Fibroblast of the conjunctiva (primary cell): ENCODE measurements at regions not wholly inside any gene's neighbourhood (a gene's known extent, or its start where the extent isn't known, plus 50 kb on each side); places are given as distances from the start of the nearest gene placed in this dataset.
"Not testable (repeated sequence)": the region's sequence is repeated elsewhere in the genome, so short reads cannot be mapped to it uniquely, and the experiment has no call there.

Experiments
- DNase-seq: peaks from one replicate; pipeline ENCODE4 v3.0.0-alpha.2; 2010; ENCODE audit warnings: low read depth

DNA sequence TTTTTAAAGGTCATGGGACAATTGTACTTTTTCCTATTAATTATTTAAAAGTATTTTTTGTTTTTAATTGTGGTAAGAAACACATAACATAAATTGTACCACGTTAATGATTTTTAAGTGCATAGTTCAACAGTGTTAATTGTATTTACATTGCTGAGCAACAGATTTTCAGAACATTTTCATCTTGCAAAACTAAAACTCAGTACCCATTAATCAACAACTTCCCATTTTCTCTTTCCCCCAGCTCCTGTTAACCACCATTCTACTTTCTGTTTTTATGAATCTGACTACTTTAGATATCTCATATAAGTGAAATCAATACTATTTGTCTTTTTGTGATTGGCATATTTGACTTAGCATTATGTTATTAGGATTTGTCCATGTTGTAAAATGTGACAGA lies 483.9 kb upstream of the ZNF804A start:
- DNase-seq = no peak

- no peak for DNase-seq
Observed at GRCh38 chr2:184119989-184120800, 478.1 kb upstream of the ZNF804A start.

DNA sequence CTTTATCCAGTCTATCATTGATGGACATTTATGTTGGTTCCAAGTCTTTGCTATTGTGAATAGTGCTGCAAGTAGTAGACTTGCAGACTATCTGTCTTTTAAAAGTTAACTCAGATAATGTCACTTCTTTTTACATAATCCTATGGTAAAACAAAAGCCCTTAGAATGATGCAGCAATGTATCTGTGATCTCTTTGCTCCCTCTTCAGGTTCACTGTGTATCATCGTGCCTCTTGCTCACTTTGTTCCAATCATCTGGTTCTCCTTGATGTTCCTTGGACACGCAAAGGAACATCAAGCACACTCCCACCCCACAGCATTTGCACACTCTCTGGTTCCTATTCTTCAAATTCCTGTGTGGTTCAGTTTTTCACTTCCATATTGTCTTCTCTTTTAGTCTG lies 472.5 kb upstream of the ZNF804A start:
- no peak for DNase-seq

- DNase-seq = no peak
Observed at GRCh38 chr2:184129073-184129472, 469.3 kb upstream of the ZNF804A start.

DNA sequence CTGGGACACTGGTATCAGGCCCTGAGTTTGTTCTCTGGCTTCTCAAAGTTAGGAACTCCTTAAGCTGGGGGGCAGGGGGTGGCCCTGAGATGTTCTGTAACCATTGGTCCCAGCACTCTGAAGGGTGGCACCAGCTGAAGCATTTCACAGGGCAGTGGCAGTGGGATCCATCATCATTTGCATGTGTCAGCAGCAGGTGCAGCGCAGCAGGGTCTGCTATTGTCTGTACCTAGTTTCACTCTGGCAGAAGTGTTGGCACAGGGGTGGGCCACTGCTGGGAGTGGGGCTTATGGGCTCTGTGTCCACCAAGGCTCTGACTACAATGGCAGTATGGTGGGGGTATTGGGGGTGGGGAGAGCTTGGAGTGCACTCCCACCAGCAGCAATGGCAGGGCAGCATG lies 460.4 kb upstream of the ZNF804A start:
- no peak for DNase-seq

DNA sequence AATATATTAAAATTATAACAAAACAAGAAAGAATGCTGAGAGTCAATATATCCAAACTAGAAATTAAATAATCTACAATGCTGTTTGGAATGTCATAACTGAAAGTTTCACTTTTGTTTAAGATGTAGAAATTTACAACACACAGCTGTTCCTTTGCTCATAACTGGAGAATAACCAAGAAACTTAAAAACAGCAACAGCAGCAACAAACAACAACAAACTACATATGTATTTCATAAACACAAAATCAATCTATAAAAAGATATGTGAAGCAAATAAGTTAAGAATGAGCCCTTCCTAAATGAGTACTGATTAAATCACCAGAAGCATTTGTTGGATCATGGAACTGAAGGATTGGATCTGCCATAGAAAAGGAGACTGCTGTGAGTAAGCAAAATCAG lies 456.5 kb upstream of the ZNF804A start:
- DNase-seq = no peak

DNA sequence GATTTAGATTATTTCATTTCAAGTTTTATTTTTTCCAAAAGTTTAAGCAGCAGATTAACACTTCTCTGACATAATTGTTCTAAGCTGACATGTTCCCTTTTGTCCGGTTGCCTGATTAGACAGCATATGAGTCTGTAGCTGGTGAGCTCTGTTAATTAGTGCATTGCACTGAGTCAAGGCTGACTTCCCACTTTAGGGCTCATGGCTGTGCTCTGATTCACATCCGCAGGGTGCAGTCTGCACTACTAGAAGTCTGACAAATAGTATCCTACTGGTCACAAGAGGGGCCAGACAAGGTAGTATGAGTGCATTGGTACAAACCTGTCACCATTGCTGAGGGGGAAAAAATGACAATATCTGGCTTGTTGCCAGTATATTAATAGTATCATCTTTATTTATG lies 443.9 kb upstream of the ZNF804A start:
- DNase-seq = no peak

DNA sequence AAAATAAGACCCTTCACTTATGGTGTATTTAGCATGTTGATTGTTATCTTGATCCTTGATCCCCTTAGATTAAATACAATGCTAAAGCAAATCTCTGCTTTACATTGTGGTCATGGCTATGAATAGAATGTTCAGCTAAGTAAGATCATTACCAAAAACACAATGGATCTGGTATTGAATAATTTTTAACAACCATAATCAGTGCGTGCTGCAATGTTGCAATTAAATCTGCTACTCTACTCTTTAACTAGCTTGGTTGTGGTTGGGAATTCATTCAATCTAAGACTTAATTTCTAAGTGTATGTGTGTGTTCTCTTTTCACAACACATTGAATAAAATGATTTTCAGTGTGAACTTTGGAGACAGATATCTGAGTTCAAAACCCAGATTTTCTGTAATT lies 442.5 kb upstream of the ZNF804A start:
- no peak for DNase-seq

GRCh38 chr2:184157141-184157540 lies 441.2 kb upstream of the ZNF804A start:
- no peak for DNase-seq

DNA sequence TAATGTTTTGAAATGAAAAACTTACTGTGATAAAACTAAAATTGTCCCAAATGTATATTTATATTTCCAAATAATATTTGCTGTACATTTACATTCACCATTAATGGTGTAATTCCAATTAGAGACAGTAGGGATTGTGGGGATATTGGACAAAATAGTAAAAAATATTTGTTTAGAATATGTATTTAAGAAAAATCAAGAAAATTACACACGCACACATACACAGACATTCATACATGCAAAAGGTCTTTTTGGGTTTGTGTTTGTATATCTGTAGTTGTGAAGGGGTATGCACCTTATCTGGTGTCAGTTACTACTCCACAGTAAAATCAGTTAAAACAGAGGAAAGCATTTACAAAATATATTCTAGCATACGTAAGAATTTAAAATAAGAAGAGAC lies 435.9 kb upstream of the ZNF804A start:
- no peak for DNase-seq

- DNase-seq = not testable (repeated sequence)
Observed at GRCh38 chr2:184168823-184169222, 429.5 kb upstream of the ZNF804A start.

DNA sequence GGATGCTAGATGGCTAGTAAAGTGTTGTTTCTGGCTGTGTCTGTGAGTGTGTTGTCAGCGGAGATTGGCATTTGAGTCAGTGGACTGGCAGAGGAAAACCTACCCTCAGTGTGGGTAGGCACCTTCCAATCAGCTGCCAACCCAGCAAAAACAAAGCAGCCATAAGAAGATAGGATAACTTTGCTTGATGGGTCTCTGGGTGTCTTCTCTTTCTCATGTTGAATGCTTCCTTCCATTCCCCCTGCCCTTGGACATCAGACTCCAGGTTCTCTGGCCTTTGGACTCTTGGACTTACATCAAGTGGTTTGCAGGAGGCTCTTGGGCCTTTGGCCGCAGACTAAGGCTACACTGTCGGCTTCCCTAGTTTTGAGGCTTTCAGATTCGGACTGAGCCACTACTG lies 429.0 kb upstream of the ZNF804A start:
- DNase-seq = no peak

DNA sequence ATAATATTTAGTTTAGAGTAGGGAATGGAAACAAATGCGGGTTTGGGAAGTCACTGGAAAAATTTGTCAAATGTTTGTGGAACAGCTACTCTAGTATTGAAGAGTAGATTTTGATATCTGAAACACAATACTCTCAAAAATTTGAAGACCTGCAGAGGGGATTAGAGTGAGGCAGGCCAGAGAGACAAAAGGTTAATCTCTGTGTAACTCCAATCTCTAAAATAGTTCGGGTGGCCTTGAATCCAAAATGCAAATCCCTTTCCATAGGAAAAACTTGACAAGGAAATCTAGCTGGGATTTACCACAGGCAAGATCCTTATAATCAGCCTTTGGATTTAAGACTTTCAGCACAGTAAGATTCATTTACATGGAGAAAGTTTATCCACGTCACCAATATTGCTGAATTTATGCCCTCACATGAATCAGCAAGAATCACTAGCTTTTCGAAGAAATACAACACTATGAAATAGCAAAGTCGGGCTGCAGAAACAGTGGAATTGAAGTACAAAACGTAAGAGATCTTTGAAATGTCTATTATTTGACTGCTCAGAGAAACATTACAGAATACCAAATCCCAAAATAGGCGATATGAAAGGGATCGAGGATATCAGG lies 423.7 kb upstream of the ZNF804A start:
- DNase-seq = no peak

DNA sequence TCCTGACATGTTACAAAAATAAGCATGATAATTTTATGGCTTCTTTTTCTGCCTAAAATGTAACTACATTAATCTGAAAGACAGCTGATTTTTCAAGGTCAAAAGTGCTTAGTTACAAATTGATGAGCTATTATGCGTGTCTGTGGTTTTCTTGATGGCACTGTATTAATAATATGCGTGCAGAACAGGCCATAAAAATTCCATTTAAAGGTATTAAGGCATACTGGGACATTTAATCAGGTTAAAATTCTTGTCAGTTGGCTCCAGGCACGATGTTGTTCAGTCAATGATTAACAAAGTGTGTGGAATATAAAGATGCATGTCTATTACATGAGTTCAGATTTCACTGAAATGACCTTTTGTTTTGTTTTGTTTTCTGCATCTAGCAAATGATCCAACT lies 420.1 kb upstream of the ZNF804A start:
- DNase-seq = no peak

DNA sequence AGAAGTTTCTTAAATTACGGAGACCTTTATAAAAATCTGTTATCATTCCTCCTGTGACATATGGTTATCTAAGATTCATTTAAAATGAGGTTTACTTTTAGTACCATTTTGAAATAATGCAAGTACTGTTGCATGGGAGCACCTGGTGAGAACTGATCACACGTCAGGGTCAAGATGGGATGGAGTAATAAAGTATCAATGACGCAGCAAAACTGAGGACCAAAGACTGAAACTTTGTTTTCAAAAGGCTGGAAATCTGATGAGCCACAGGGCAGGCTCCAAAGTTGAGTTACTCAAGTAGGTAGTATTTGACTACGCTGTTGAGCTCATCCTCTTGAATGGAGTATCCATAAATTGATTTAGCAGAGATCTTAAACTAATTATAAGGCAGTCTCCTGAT lies 411.9 kb upstream of the ZNF804A start:
- DNase-seq = no peak

DNA sequence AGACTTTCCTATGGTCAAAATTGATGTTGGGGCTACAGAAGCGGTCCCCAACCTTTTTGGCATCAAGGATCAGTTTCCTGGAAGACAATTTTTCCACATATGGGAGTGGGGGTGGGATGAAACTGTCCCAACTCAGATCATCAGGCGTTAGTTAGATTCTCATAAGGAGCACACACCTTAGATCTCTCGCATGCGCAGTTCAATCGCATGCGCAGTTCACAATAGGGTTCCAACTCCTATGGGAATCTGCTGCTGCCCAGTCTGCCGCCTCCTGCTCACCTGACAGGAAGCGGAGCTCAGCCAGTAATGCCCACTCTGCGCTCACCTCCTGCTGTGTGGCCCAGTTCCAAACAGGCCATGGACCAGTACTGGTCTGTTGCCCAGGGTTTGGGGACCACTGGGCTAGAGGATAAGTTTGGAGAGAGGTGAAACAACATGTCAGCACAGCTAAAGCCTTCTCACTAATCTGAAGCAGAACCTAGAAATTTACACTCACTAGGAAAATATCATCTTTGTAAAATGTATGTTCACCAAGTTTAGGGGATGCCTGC lies 410.8 kb upstream of the ZNF804A start:
- no peak for DNase-seq

DNA sequence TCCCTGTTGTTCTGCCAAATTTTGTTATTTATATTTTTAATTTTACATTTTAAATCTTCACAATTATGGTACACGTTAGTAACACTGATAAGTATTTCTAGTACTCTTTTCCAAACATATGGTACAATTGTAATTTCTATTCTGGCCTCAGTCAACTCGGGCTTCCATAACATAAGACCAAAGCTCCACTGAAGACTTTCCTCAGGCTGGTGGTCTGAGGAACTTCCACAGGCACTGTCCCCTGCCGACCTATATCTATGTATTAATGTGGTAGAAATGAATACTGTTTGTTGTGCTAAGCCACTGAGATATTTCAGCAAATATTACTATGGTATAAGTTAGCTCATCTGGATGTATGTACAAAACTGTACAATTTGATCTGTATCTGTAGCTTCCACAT lies 407.6 kb upstream of the ZNF804A start:
- DNase-seq = no peak

DNA sequence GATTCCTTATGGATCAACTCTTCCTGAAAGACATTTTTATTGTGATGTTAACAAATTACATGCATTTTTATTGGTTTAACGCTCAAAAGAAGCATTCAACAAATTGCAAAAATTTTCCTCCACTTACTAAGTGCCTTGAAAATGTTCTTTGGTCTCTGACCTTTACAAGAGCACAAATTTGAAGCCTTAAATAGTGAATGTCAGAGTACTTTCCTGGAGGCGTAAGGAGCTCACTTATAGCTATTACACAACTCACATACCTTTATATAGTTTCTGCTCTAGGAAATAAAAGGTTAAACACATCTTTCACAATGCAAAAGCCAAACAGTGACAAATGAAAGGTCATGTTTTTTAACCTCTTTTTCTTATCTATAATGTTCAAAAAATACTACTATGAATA lies 405.7 kb upstream of the ZNF804A start:
- no peak for DNase-seq

- no peak for DNase-seq
Observed at GRCh38 chr2:184197413-184197812, 400.9 kb upstream of the ZNF804A start.

DNA sequence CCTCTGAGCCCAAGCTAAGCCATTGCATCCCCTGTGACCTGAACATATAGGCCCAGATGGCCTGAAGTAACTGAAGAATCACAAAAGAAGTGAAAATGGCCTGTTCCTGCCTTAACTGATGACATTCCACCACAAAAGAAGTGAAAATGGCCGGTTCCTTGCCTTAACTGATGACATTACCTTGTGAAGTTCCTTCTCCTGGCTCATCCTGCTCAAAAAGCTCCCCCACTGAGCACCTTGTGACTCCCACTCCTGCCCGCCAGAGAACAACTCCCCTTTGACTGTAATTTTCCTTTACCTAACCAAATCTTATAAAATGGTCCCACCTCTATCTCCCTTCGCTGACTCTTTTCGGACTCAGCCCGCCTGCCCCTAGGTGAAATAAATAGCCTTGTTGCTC lies 399.5 kb upstream of the ZNF804A start:
- DNase-seq = not testable (repeated sequence)

- no peak for DNase-seq
Observed at GRCh38 chr2:184199274-184199673, 399.1 kb upstream of the ZNF804A start.

- no peak for DNase-seq
Observed at GRCh38 chr2:184201246-184201645, 397.1 kb upstream of the ZNF804A start.

- DNase-seq = no peak
Observed at GRCh38 chr2:184203661-184204060, 394.7 kb upstream of the ZNF804A start.
